ENCODE measurements at regions not wholly inside any gene's neighbourhood (a gene's known extent, or its start where the extent isn't known, plus 50 kb on each side); places are given as distances from the start of the nearest gene placed in this dataset.

GRCh38 chr6:128738112-128738511 lies 144.8 kb upstream of the LAMA2 start:
- in situ Hi-C loops (cut with MboI) (no loop called here), intact Hi-C loops (cut with micrococcal nuclease) (no loop called here)
- ATAC-seq (no peak), DNase-seq (ENCODE audit: extremely low read depth in 1 of 4, low spot score in 3 of 4) (no peak), FAIRE-seq (no peak)
- Histone ChIP-seq H3K9me1 (ENCODE audit: control insufficient read depth, insufficient read depth, low read length) (no peaks in the 10 kb centered on the region), H3K4me2 (ENCODE audit: insufficient read depth, low read length) (no peak overlapping the region), H3K79me2 (ENCODE audit: control insufficient read depth, insufficient read depth, low read length) (no peaks in the 10 kb centered on the region), H3K4me1 (replicated peaks in 1 of 2; ENCODE audit: control insufficient read depth in 2 of 2, insufficient read depth in 2 of 2, low read length in 2 of 2) (no peaks in the 10 kb centered on the region), H3K36me3 (ENCODE audit: control insufficient read depth, insufficient read depth, low read length) (no peaks in the 10 kb centered on the region), H3K27ac (ENCODE audit: extremely low read depth, low read depth, low read length) (no peak overlapping the region), H3K9me3 (replicated peaks; ENCODE audit: control insufficient read depth, insufficient read depth, low read depth, low read length) (no peaks in the 10 kb centered on the region; the same call in 1 of the 2 replicates), H3K4me3 (no peak overlapping the region), H4K20me1 (replicated peaks; ENCODE audit: control insufficient read depth, insufficient read depth, low read length) (no peaks in the 10 kb centered on the region), H3K9ac (ENCODE audit: insufficient read depth in 1 of 2, low read depth in 2 of 2, low read length in 2 of 2) (no peak overlapping the region), H3K27me3 (ENCODE audit: control insufficient read depth in 2 of 2, insufficient read depth in 2 of 2, low read length in 2 of 2) (no peaks in the 10 kb centered on the region), H2AFZ (ENCODE audit: low read depth, low read length) (no peak overlapping the region)
- 0% methylated on average over 3 of the region's 3 CpGs for WGBS (ENCODE audit: insufficient coverage, low coverage, missing lambda C conversion rate)
- no peak for TF ChIP-seq ZNF121 (CRISPR knock-in tag; conservative IDR thresholded peaks at IDR 0.05)
- no peak for TF ChIP-seq SPI1 (IDR thresholded peaks at IDR 0.05; ENCODE audit: borderline replicate concordance, low read depth, low read length)
- TF ChIP-seq MBD2 (IDR thresholded peaks at IDR 0.05; ENCODE audit: borderline replicate concordance, low read depth) = no peak
- TF ChIP-seq MBD1 (CRISPR knock-in tag; IDR thresholded peaks at IDR 0.05) = no peak
- no peak for TF ChIP-seq FOXM1 (IDR thresholded peaks at IDR 0.05; ENCODE audit: low read depth)
- TF ChIP-seq FOXM1 (CRISPR knock-in tag; IDR thresholded peaks at IDR 0.05; ENCODE audit: low read depth) = no peak
- no peak for TF ChIP-seq ADNP (tag; IDR thresholded peaks at IDR 0.05)
- TF ChIP-seq ZKSCAN3 (CRISPR knock-in tag; IDR thresholded peaks at IDR 0.05) = no peak
- TF ChIP-seq ETV6 (IDR thresholded peaks at IDR 0.05; ENCODE audit: borderline replicate concordance in 1 of 2, low read depth in 2 of 2, low read length in 1 of 2) = no peak
- no peak for TF ChIP-seq ETV6 (CRISPR knock-in tag; IDR thresholded peaks at IDR 0.05; ENCODE audit: borderline replicate concordance)
- no peak for TF ChIP-seq HMG20B (CRISPR knock-in tag; IDR thresholded peaks at IDR 0.05)
- TF ChIP-seq, protein P1, sequence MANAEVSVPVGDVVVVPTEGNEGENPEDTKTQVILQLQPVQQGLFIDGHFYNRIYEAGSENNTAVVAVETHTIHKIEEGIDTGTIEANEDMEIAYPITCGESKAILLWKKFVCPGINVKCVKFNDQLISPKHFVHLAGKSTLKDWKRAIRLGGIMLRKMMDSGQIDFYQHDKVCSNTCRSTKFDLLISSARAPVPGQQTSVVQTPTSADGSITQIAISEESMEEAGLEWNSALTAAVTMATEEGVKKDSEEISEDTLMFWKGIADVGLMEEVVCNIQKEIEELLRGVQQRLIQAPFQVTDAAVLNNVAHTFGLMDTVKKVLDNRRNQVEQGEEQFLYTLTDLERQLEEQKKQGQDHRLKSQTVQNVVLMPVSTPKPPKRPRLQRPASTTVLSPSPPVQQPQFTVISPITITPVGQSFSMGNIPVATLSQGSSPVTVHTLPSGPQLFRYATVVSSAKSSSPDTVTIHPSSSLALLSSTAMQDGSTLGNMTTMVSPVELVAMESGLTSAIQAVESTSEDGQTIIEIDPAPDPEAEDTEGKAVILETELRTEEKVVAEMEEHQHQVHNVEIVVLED (CRISPR knock-in tag; IDR thresholded peaks at IDR 0.05) = no peak
- BruUV-seq (replicated peaks) = no TSS peak
- ChIA-PET POLR2A (no interaction called here), CTCF (ENCODE audit: low intra/inter-chr PET ratio) (no interaction called here)
